GM19324 (cell line): ENCODE measurements at regions not wholly inside any gene's neighbourhood (a gene's known extent, or its start where the extent isn't known, plus 50 kb on each side); places are given as distances from the start of the nearest gene placed in this dataset.
"Not testable (repeated sequence)": the region's sequence is repeated elsewhere in the genome, so short reads cannot be mapped to it uniquely, and the experiment has no call there.

Experiments
- ATAC-seq: cut with Tn5 transposase; IDR thresholded peaks from one replicate; pipeline ENCODE4 v1.9.1; 2021; ENCODE audit warnings: mild to moderate bottlenecking, moderate library complexity; ENCODE audit not compliant: unreplicated experiment, low FRiP score

- no peak for ATAC-seq
Observed at GRCh38 chr6:22113026-22113766, 183.6 kb downstream of the PRL start.

- ATAC-seq = no peak
Observed at GRCh38 chr6:22115559-22115958, 181.3 kb downstream of the PRL start.

- no peak for ATAC-seq
Observed at GRCh38 chr6:22117631-22118030, 179.2 kb downstream of the PRL start.

- no peak for ATAC-seq
Observed at GRCh38 chr6:22119500-22119899, 177.3 kb downstream of the PRL start.

GRCh38 chr6:22124756-22125155 lies 172.1 kb downstream of the PRL start:
- ATAC-seq = no peak

- no peak for ATAC-seq
Observed at GRCh38 chr6:22126910-22127309, 169.9 kb downstream of the PRL start.

GRCh38 chr6:22129751-22130150 lies 167.1 kb downstream of the PRL start:
- no peak for ATAC-seq

- ATAC-seq = no peak
Observed at GRCh38 chr6:22132656-22133055, 164.2 kb downstream of the PRL start.

GRCh38 chr6:22133357-22133756 lies 163.5 kb downstream of the PRL start:
- no peak for ATAC-seq

- ATAC-seq = no peak
Observed at GRCh38 chr6:22134308-22134707, 162.5 kb downstream of the PRL start.

GRCh38 chr6:22135395-22135794 lies 161.4 kb downstream of the PRL start:
- ATAC-seq = no peak

- ATAC-seq = not testable (repeated sequence)
Observed at GRCh38 chr6:22140736-22141135, 156.1 kb downstream of the PRL start.

GRCh38 chr6:22141241-22141745 lies 155.5 kb downstream of the PRL start:
- ATAC-seq = no peak

- no peak for ATAC-seq
Observed at GRCh38 chr6:22142856-22143255, 154.0 kb downstream of the PRL start.

- no peak for ATAC-seq
Observed at GRCh38 chr6:22145376-22145775, 151.5 kb downstream of the PRL start.

- ATAC-seq = no peak
Observed at GRCh38 chr6:22145823-22146677, 150.8 kb downstream of the PRL start.

GRCh38 chr6:22146678-22146930 lies 150.2 kb downstream of the PRL start:
- ATAC-seq = no peak

- ATAC-seq = no peak
Observed at GRCh38 chr6:22146931-22147701, 149.7 kb downstream of the PRL start.

- ATAC-seq = no peak
Observed at GRCh38 chr6:22147921-22148776, 148.7 kb downstream of the PRL start.

GRCh38 chr6:22149096-22149495 lies 147.7 kb downstream of the PRL start:
- no peak for ATAC-seq
